ENCODE measurements at regions not wholly inside any gene's neighbourhood (a gene's known extent, or its start where the extent isn't known, plus 50 kb on each side); places are given as distances from the start of the nearest gene placed in this dataset.

- no peak for TF ChIP-seq SIN3A (IDR thresholded peaks at IDR 0.05; ENCODE audit: borderline replicate concordance, insufficient read depth, low read depth, low read length)
- TF ChIP-seq, protein P1, sequence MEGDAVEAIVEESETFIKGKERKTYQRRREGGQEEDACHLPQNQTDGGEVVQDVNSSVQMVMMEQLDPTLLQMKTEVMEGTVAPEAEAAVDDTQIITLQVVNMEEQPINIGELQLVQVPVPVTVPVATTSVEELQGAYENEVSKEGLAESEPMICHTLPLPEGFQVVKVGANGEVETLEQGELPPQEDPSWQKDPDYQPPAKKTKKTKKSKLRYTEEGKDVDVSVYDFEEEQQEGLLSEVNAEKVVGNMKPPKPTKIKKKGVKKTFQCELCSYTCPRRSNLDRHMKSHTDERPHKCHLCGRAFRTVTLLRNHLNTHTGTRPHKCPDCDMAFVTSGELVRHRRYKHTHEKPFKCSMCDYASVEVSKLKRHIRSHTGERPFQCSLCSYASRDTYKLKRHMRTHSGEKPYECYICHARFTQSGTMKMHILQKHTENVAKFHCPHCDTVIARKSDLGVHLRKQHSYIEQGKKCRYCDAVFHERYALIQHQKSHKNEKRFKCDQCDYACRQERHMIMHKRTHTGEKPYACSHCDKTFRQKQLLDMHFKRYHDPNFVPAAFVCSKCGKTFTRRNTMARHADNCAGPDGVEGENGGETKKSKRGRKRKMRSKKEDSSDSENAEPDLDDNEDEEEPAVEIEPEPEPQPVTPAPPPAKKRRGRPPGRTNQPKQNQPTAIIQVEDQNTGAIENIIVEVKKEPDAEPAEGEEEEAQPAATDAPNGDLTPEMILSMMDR (IDR thresholded peaks at IDR 0.05), result no peak; the same call in 1 of the 2 replicates
- no peak for TF ChIP-seq POLR2AphosphoS5 (IDR thresholded peaks at IDR 0.05; ENCODE audit: low read depth, low read length)
- no peak for TF ChIP-seq REST (IDR thresholded peaks at IDR 0.05; ENCODE audit: insufficient read depth in 1 of 2, low read depth in 2 of 2, low read length in 1 of 2)
These were observed 93.9 kb upstream of the NCOR2 start for GRCh38 chr12:124661341-124661740.

All from Panc1 (cell line).